GM18505 (cell line): ENCODE measurements at regions not wholly inside any gene's neighbourhood (a gene's known extent, or its start where the extent isn't known, plus 50 kb on each side); places are given as distances from the start of the nearest gene placed in this dataset.
"Not testable (repeated sequence)": the region's sequence is repeated elsewhere in the genome, so short reads cannot be mapped to it uniquely, and the experiment has no call there.

Source experiments
- ATAC-seq: cut with Tn5 transposase; IDR thresholded peaks from one replicate; pipeline ENCODE4 v1.9.1; 2021; ENCODE audit not compliant: unreplicated experiment
- POLR2A ChIP-seq: IDR thresholded peaks from 4 replicates; pipeline ENCODE4 v1.6.1; 2011; ENCODE audit warnings: borderline replicate concordance; ENCODE audit not compliant: insufficient read depth, insufficient read length; ENCODE audit errors: extremely low read depth

DNA sequence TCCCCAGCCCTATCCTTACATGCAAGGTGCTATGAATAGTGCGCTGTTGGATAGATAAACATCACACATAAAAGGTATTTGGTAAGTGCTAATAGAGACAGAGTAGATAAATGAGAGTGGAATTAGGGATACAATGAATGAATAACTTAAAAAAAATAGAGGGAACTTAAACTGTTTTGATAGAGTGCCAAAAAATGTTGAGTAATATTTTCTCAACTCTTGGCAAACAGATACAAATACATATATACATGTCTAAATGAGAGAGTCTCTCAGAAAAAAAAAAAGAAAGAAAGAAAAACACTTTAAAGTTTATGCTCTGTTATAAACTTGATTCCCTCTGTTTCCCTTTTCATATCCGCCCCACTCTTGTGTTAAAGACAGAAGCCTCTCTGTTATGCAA, 667.4 kb downstream of the ROBO2 start:
- no peak for TF ChIP-seq POLR2A
- ATAC-seq = no peak

DNA sequence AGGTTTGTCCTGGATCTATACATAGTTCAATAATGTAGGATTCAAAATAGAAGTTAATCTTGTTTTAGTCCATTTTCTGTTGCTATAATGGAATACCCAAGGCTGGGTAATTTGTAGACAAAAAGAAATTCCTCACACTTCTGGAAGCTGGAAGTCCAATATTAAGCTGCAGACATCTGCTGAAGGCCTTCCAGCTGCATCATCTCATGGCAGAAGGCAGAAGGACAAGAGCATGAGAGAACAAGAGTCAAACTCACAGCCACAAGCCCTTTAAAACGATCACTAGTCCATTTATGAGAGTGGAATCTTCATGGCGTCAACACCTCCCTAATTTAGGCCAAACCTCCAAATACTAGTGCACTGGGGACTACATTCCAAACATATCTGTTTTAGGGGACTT, 669.3 kb downstream of the ROBO2 start:
- no peak for ATAC-seq
- no peak for TF ChIP-seq POLR2A

DNA sequence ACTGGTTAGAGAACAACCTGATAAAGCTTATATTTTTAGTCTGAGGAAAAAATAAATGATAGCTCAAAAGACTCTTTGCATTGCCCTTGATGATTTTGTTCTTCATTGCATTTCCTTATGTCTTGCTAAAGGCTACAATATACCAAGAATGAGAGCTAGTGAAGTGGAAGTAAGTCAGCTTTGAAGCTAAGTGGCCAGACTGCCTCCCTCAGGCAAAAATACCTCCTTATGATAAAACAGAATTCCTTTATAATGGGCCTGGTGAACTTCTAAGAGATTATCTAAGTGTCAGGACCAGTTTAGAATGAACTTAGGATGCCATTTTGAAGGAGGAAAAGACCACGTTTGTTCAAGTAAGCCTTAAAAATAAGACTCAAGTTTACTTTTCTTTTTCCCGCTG, 678.4 kb downstream of the ROBO2 start:
- ATAC-seq = no peak
- no peak for TF ChIP-seq POLR2A

DNA sequence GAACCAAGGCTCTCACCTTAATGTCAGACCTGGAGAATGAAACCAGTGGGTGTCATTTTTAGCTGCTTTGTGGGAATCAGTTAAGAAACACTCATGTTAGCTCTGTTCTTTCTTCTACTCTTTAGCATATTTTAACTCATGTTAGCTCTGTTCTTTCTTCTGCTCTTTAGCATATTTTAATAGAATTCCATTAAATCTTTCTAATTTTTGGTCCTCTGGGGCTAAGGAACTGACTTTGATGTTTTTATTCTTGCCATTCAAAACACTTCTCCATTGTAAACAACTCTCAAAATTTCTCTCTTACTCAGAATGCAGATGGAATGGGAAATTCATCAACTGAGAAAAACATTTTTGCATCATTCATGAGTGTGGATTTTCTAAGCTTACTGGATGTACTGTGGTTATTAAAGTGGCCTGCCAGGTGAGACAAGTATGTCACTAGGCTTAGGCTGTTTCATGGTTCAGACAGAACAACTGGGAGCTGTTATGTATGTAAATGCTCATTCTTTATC, 680.6 kb downstream of the ROBO2 start:
- no peak for ATAC-seq
- no peak for TF ChIP-seq POLR2A

DNA sequence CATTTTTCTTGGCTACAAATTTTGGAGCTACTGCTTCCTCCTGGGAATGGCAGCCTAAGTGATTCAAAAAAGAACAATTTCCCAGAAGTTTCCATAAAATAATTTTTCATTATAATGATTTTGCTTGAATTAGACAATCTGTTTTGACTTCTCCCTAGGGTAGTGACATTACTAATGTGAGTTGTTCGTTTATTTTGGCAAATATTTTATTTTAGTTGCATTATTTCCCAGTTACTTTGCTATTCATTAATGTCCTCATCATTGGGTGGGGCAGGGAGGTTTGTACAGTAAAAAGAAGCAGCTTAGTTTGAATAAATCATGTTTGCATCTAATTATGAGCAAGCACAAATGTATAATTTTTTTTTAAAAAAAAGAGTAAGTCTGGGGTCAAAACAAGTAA, 686.6 kb downstream of the ROBO2 start:
- ATAC-seq = no peak
- no peak for TF ChIP-seq POLR2A

DNA sequence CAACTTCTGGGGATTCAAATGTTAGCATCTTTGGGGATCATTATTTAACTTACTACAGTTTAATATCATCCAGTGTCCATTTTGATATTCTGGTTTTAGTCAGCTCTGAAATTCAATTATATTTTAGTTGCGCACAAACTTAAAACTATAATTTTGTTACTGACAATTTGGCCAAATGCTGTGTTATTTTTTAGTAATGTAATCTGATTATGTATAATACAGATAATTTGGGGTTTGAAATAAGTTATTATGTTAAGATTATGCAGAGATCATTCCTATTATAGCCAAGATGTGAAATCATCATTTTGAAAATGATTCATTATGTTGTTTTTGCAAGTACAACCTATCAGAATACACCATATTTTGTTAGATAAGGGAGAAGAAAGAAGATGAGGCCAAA, 706.1 kb downstream of the ROBO2 start:
- ATAC-seq = no peak
- TF ChIP-seq POLR2A = no peak

DNA sequence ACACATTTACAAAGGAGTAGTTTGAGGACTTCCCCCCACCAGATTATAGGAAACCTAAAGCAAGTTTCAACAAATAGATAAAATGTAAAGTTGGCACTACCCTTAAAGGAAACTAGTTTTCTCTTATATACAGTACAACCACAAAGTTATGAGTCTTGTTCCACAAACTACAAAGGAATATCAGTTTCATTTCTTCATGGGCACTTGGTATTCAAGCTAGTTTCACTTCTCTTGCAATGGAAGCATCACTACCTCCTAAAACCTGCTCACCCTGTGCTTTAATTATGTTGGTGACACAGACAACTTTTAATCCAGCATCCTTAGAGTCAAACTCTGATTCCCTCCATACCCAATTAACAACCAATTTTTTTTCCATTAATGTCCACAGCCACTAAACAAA, 707.0 kb downstream of the ROBO2 start:
- TF ChIP-seq POLR2A = no peak
- ATAC-seq = no peak

DNA sequence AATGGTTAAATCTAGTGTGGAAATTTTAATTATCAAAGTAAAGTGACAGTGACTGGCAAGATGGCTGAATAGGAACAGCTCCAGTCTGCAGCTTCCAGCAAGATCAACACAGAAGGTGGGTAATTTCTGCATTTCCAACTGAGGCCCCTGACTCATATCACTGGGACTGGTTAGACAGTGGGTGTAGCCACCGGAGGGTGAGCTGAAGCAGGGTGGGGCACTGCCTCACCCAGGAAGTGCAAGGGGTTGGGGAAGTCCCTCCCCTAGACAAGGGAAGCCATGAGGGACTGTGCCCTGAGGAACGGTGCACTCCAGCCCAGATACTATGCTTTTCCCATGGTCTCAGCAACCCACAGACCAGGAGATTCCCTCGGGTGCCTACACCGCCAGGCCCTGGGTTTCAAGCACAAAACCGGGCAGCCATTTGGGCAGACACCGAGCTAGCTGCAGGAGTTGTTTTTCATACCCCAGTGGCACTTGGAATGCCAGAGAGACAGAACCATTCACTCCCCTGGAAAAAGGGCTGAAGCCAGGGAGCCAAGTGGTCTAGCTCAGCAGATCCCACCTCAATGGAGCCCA, 716.6 kb downstream of the ROBO2 start:
- not testable (repeated sequence) for ATAC-seq

DNA sequence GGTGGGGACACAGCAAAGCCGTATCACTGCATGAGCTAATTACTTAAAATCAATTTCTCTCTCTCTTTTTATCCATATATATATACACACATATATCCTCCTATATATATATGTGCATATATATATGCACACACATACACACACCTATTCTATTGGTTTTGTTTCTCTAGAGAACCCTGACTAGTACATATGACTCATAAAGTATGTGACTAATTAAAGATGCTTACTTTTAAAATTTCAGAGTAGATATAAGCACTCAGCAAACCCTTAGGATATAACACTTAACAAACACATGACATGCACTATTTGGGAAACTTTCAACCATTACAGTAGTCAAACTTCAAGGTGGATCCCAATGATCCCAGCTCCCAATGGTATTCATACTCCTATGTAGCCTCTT, 732.6 kb downstream of the ROBO2 start:
- ATAC-seq = no peak
- no peak for TF ChIP-seq POLR2A

DNA sequence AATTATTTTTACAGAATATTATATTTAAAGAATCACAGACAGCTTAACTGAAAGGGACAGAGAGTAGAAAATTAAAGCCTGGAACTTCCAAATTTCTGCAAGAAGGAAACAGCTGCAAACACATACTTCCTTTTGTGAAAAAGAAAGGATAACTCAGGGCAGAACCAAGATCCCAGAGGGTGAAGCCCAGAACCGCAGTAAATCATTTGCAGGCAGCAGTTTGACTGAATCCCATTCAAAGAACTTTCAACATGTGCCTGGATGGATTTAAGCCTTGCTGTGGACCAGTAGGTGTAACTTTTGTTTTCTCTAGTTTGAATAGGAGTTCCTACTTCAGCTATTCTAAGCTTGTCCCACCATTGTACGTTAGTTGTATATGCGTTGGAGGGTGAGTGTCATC, 733.2 kb downstream of the ROBO2 start:
- no peak for ATAC-seq
- TF ChIP-seq POLR2A = no peak

DNA sequence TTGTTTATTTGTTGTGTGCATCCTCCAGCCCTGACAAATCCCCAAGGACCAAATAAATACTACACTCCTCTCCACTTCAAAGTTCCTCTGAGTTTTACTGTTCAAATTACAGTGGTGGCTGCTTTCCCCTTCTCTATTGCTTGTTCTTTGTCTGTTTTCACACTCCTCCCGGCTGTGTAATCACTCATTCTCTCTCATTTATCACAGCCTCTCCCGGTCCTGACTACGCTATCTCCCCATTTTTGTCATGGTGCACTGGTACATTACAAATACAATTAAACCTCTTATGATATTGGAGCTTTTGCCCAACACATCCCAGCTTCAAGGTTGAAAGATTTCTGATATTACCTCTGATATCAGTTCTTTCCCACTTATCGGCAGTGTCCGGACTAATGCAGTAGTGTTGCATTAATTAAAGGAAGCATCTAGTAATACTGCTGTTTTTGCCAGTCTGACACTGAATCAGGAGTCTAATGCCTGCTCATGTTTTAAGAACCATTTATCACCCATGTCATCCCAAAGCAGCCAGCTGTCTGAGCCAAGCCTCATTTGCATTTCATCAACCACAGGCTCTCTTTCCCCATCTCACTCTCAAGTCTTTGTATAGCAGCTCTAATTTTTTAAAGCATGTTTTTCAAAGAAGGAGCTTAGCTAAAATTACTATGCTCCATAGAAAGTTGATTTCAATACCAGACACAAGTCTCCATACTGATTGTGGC, 740.5 kb downstream of the ROBO2 start:
- TF ChIP-seq POLR2A = no peak
- no peak for ATAC-seq

DNA sequence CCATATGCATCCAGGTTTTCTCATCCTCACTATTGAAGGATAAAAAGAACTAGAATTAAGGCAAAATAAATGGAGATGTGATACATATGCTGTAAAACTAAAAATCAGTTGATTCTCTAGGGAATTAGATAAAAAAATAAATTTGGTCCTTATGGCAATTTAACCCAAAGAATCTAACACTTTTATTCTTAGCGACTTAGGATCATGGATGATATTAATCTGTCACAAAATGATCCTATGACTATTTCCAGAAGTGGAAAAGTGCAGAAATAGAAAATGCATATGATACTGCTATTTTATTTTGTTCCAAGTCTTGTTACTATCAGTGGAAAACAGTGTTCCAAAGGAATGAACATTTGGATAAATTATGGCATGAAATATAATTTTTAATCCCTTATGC, 746.3 kb downstream of the ROBO2 start:
- no peak for TF ChIP-seq POLR2A
- no peak for ATAC-seq

DNA sequence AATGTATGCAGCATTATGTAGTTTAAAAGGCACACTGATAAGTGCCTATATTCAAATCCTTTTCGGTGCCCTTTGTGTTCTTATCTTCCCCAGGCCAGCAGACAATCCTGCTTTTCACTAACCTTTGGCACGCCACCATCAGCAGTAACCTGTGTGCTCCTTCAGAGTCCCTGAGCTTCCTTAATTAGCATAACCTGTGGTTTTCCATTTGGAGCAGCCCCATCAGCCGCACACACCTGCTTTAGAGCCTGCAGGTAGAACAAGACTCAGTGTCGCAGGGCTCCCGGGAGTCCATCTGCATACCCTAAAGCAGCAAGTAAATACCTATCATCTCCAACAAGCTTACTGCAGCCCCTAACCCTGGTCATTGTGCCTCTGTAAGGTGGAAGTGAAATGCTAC, 755.1 kb downstream of the ROBO2 start:
- no peak for ATAC-seq
- TF ChIP-seq POLR2A = no peak

DNA sequence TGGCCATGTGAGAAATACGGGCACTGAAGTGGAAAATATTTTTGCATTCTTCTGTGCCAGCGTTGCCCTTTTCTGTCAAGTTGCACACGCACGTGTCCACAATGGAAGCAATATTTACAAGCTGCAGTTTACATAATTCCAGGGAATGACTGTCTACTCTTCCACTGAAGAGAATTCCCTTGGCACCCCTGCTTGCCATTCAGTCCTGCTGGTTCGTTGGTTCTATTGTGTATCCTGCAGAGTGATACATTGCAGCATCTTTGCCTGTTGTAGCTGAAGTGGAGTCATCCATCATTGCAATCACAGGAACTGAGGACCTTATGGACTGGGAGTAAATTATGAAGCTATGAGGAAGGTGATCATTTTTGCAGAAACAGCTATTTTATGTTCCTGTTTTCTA, 759.4 kb downstream of the ROBO2 start:
- no peak for ATAC-seq
- no peak for TF ChIP-seq POLR2A
